CD4-positive, alpha-beta T cell (primary cell): ENCODE measurements at regions not wholly inside any gene's neighbourhood (a gene's known extent, or its start where the extent isn't known, plus 50 kb on each side); places are given as distances from the start of the nearest gene placed in this dataset.

Experiments used
- ATAC-seq: fragments of 200-7000 bp; cut with Tn5 transposase; one replicate; pipeline ENCODE4 v1.10.0; 2022; ENCODE audit warnings: mild to moderate bottlenecking; ENCODE audit not compliant: poor library complexity
- CTCF ChIA-PET: fragments of 350-600 bp; sonication (Branson Sonifier 250); formaldehyde crosslinking; loops from one replicate; lab custom pipeline; 2021; ENCODE audit warnings: antibody characterized with exemption, inconsistent platforms; lab: Charles Lee
- POLR2A ChIA-PET: fragments of 350-600 bp; sonication (Branson Sonifier 250); formaldehyde crosslinking; loops from one replicate; lab custom pipeline; 2021; ENCODE audit warnings: antibody characterized with exemption, inconsistent platforms; lab: Charles Lee
- DNase-seq, 14 experiments: peaks; one replicate each; pipeline ENCODE4 v3.0.0-alpha.2; 2013 to 2020; ENCODE audit warnings: mixed read lengths in 2 of 14
- H3K27ac ChIP-seq, 2 donors: one replicate each; pipeline versions ENCODE4 v1.5.1 to v1.7.0; 2013; ENCODE audit warnings: low read length in 2 of 2, low read depth in 1 of 2, mild to moderate bottlenecking in 1 of 2
- H3K27me3 ChIP-seq, 2 experiments: 1 replicate in 1 of 2; 2 replicates in 1 of 2; pipeline versions ENCODE4 v1.6.1 to v1.7.0; 2013; ENCODE audit warnings: low read length in 2 of 2, control low read depth in 1 of 2, mild to moderate bottlenecking in 1 of 2, moderate library complexity in 1 of 2; ENCODE audit not compliant: insufficient read depth in 2 of 2, control insufficient read depth in 1 of 2
- H3K36me3 ChIP-seq: one replicate; pipeline ENCODE4 v1.6.1; 2013; ENCODE audit warnings: low read length, control low read depth; ENCODE audit not compliant: insufficient read depth
- H3K4me1 ChIP-seq: one replicate; pipeline ENCODE4 v1.6.1; 2013; ENCODE audit warnings: low read length, control low read depth; ENCODE audit not compliant: insufficient read depth
- H3K4me3 ChIP-seq: one replicate; pipeline ENCODE4 v1.5.1; 2013; ENCODE audit warnings: mild to moderate bottlenecking, low read length, moderate library complexity
- H3K9me3 ChIP-seq, 2 experiments: 1 replicate in 1 of 2; 2 replicates in 1 of 2; pipeline versions ENCODE4 v1.6.1 to v1.7.0; 2013; ENCODE audit warnings: low read length in 2 of 2, mild to moderate bottlenecking in 2 of 2, control low read depth in 1 of 2, moderate library complexity in 1 of 2; ENCODE audit not compliant: control insufficient read depth in 1 of 2, insufficient read depth in 1 of 2
- H3K27ac Mint-ChIP-seq: one replicate; pipeline ENCODE4 v1.8.0; 2020; ENCODE audit warnings: mixed read lengths
- H3K27me3 Mint-ChIP-seq: one replicate; pipeline ENCODE4 v1.8.0; 2021; ENCODE audit warnings: mixed read lengths
- H3K36me3 Mint-ChIP-seq: one replicate; pipeline ENCODE4 v1.8.0; 2021; ENCODE audit warnings: low read depth, mixed read lengths
- H3K4me1 Mint-ChIP-seq: one replicate; pipeline ENCODE4 v1.8.0; 2021; ENCODE audit warnings: low read depth, mixed read lengths
- H3K4me3 Mint-ChIP-seq: one replicate; pipeline ENCODE4 v1.8.0; 2020; ENCODE audit warnings: mild to moderate bottlenecking, mixed read lengths
- H3K9me3 Mint-ChIP-seq: one replicate; pipeline ENCODE4 v1.8.0; 2020; ENCODE audit warnings: mixed read lengths
- CTCF ChIP-seq: fragments of 200-600 bp; IDR thresholded peaks from one replicate; pipeline ENCODE4 v1.8.0; 2022; ENCODE audit warnings: antibody characterized with exemption, mild to moderate bottlenecking
- intact Hi-C, 2 experiments: fragments of 100-400 bp; cut with DNase I in 1 of 2; cut with micrococcal nuclease in 1 of 2; formaldehyde crosslinking; loops; one replicate each; pipeline versions ENCODE4 v1.15.1 to v1.9.0; 2023 to 2025; cut with DNase I, micrococcal nuclease

DNA sequence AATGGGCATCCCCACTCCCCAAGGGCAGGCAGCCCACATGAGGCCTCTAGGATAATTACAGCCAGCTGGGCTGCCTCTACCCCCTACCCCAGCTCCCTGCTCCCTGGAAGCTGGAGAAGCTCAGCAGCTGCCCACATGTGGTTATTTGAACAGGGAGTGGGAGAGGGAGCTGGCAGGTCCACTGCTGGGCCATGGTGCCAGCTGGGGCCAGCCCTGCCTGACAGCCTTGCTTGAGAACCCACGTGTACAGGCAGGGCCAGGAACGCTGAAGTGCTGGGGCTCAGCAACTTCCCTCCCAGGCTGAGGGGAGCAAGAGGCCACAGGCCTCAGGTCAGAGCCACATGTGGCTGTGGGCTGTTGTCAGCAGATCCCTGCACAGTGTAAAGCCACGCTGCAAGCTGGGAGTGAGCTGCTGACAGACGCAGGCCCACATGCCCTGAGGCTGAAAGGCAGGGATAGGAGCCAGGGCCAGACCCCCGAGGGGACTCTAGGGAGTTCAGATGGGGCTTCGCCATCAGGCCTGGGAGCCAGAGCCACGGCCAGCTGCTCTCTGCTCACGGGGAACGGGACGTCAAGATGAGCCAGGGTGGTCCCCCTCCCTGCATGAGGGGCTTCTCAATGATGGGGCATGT is 129.0 kb downstream of the SYF2 start:
- ChIA-PET CTCF (no interaction called here), POLR2A (no interaction called here)
- no peaks in the 10 kb centered on the region for H3K36me3 ChIP-seq
- ATAC-seq = no peak
- H3K4me3 Mint-ChIP-seq = no peak overlapping the region
- H3K9me3 ChIP-seq = peaks cover 0 to 6% of the 10 kb centered on the region in 2 experiments
- H3K4me1 Mint-ChIP-seq = peaks cover 45% of the 10 kb centered on the region
- no peaks in the 10 kb centered on the region for H3K9me3 Mint-ChIP-seq
- no peaks in the 10 kb centered on the region for H3K27me3 Mint-ChIP-seq
- no peak overlapping the region for H3K27ac Mint-ChIP-seq
- no peak overlapping the region for H3K4me3 ChIP-seq
- H3K36me3 Mint-ChIP-seq = no peaks in the 10 kb centered on the region
- no peaks in the 10 kb centered on the region for H3K27me3 ChIP-seq
- no peak for DNase-seq
- no peak for TF ChIP-seq CTCF
- H3K4me1 ChIP-seq = peaks cover 39% of the 10 kb centered on the region
- intact Hi-C loops = loop anchor here in 1 of 2 experiments (5.0 kb wide), 1 partner anchor 141 kb away; no protein-coding TSS in a partner anchor
- H3K27ac ChIP-seq = no peak overlapping the region

DNA sequence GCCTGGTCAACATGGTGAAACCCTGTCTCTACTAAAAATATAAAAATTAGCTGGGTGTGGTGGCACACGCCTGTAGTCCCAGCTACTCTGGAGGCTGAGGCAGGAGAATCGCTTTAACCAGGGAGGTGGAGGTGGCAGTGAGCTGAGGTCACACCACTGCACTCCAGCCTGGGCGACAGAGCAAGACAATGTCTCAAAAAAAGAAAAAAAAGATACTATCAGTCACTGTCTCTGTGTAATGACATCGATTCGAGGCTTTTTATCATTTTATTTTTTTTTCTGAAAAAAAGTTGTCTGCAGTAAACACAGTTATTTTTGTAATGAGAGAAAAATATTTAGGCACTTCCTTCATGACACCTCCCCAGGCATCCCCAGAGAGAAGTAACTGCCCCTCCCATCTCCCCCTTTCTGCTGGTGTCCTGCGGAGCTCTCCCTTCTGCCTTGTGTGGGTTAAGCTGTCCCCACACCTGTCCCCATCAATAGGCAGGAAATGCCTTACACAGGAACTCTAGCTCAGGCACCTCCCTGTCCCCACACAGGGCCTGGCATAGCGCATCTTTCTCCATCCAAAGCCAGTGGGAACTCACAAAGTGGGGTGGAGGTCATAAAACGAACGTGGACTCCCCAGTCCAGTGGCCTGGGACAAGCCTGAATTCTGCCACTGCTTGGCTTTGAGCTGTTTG is 132.0 kb downstream of the SYF2 start:
- Histone ChIP-seq H3K36me3 (no peaks in the 10 kb centered on the region), H3K9me3 (no peaks in the 10 kb centered on the region), H3K27ac (no peak overlapping the region), H3K4me3 (no peak overlapping the region), H3K27me3 (no peaks in the 10 kb centered on the region), H3K4me1 (peaks cover 58% of the 10 kb centered on the region)
- ATAC-seq (peak; percentile 23), DNase-seq (peak in 2 of 14 experiments; percentile 19 to 54)
- H3K4me1 Mint-ChIP-seq = peaks cover 59% of the 10 kb centered on the region
- no peak overlapping the region for H3K27ac Mint-ChIP-seq
- H3K36me3 Mint-ChIP-seq = no peaks in the 10 kb centered on the region
- peak overlapping the region; percentile 50 for H3K4me3 Mint-ChIP-seq
- CTCF ChIA-PET = interaction anchor here (0.7 to 2.6 kb wide), 7 partner anchors 64 to 260 kb away, joined by 3 to 10 read pairs (median 3); no protein-coding TSS in a partner anchor
- H3K27me3 Mint-ChIP-seq = no peaks in the 10 kb centered on the region
- no peaks in the 10 kb centered on the region for H3K9me3 Mint-ChIP-seq
- POLR2A ChIA-PET = interaction anchor here (0.7 to 3.5 kb wide), 5 partner anchors 12 to 252 kb away, joined by 3 to 15 read pairs (median 6); partner anchors contain the start of gene RUNX3
- no peak for TF ChIP-seq CTCF
- intact Hi-C loops = loop anchor here (2.0 to 5.0 kb wide), 2 partner anchors 63 to 138 kb away; no protein-coding TSS in a partner anchor

DNA sequence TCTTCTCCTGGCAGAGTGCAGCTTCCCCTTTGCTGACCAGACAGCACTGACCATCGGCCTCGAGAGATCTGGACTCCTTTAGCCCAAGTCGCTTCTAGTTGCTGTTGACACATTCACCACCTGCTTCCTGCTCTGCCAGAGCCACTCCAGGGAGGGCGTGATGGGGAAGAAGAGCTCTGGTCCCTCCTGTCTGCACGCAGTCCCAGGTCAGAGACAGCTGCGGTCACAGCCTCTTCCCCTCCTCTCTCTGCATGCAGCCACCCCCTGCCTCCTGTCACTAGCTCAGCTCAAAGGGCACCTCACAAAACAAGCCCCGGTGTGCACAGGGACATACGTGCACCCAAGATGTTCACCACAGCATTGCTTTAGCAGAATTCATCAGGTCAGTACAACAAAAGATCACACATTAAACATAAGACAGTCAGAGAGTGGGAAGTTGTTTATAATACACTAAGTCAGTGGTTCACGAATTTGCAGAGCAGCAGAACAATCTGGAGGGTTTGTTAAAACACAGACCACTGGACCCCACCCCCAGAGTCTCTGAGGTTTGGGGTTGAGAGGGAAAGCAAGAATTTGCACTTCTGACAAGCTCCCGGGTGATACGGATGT is 132.9 kb downstream of the SYF2 start:
- DNase-seq = peak in 8 of 14 experiments; percentile 6 to 74 (median 34)
- H3K4me1 ChIP-seq = peaks cover 66% of the 10 kb centered on the region
- ChIA-PET POLR2A (interaction anchor here (0.7 to 3.5 kb wide), 4 partner anchors 62 to 251 kb away, joined by 3 to 15 read pairs (median 3); partner anchors contain the start of gene RSRP1), CTCF (interaction anchor here (1.0 to 1.6 kb wide), 4 partner anchors 62 to 411 kb away, joined by 3 to 4 read pairs (median 4); no protein-coding TSS in a partner anchor)
- H3K27me3 Mint-ChIP-seq = no peaks in the 10 kb centered on the region
- intact Hi-C loops = no loop called here
- no peak overlapping the region for H3K27ac ChIP-seq
- no peaks in the 10 kb centered on the region for H3K27me3 ChIP-seq
- peaks cover 66% of the 10 kb centered on the region for H3K4me1 Mint-ChIP-seq
- no peaks in the 10 kb centered on the region for H3K9me3 ChIP-seq
- no peak overlapping the region for H3K4me3 ChIP-seq
- H3K36me3 ChIP-seq = no peaks in the 10 kb centered on the region
- H3K4me3 Mint-ChIP-seq = peak overlapping the region; percentile 5
- no peak for TF ChIP-seq CTCF
- ATAC-seq = peak; percentile 55
- H3K36me3 Mint-ChIP-seq = no peaks in the 10 kb centered on the region
- no peaks in the 10 kb centered on the region for H3K9me3 Mint-ChIP-seq
- H3K27ac Mint-ChIP-seq = peak overlapping the region; percentile 24
